ENCODE measurements at regions not wholly inside any gene's neighbourhood (a gene's known extent, or its start where the extent isn't known, plus 50 kb on each side); places are given as distances from the start of the nearest gene placed in this dataset.

- DNase-seq = no peak
- peaks cover 54% of the 10 kb centered on the region for H3K4me1 Mint-ChIP-seq
- H3K4me3 Mint-ChIP-seq = no peak overlapping the region
- H3K27me3 Mint-ChIP-seq = peaks cover 2% of the 10 kb centered on the region
- no peak for ATAC-seq
- H3K27ac Mint-ChIP-seq = no peak overlapping the region
- H3K36me3 Mint-ChIP-seq (ENCODE audit: low read depth) = no peaks in the 10 kb centered on the region
- peaks cover 4% of the 10 kb centered on the region for H3K9me3 Mint-ChIP-seq
Measured at GRCh38 chr3:189569473-189569872, 61.7 kb upstream of the TP63 start.

GRCh38 chr3:189570916-189571315 lies 60.3 kb upstream of the TP63 start:
- DNase-seq (no peak), ATAC-seq (no peak)
- Mint-ChIP-seq H3K4me3 (no peak overlapping the region), H3K36me3 (ENCODE audit: low read depth) (no peaks in the 10 kb centered on the region), H3K27me3 (no peaks in the 10 kb centered on the region), H3K27ac (no peak overlapping the region), H3K9me3 (peaks cover 15% of the 10 kb centered on the region), H3K4me1 (peaks cover 53% of the 10 kb centered on the region)

GRCh38 chr3:189572249-189572648 lies 58.9 kb upstream of the TP63 start:
- H3K9me3 Mint-ChIP-seq = peaks cover 26% of the 10 kb centered on the region
- H3K27me3 Mint-ChIP-seq = no peaks in the 10 kb centered on the region
- H3K36me3 Mint-ChIP-seq (ENCODE audit: low read depth) = no peaks in the 10 kb centered on the region
- H3K4me3 Mint-ChIP-seq = no peak overlapping the region
- ATAC-seq (peak; percentile 88), DNase-seq (no peak)
- H3K4me1 Mint-ChIP-seq = peaks cover 58% of the 10 kb centered on the region
- peak overlapping the region; percentile 19 for H3K27ac Mint-ChIP-seq

DNA sequence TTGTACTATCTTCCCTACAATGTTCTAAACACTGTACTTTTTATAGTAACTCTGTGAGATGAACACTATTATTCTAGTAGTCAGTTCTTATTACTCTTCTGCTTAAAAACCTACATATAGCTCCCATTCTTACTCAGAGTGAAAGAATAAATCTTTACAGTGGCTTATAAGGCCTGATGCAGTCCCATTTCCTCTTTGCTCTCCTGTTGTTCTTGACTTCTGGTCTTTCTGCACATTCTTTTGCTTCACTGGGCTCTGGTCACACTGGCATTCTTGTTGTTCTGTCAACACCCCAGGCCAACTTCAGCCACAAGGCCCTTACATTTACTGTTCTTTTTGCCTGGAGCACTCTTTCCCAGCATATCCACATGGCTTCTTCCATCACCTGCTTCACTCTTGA lies 58.2 kb upstream of the TP63 start:
- peaks cover 30% of the 10 kb centered on the region for H3K9me3 Mint-ChIP-seq
- H3K4me3 Mint-ChIP-seq = no peak overlapping the region
- no peak for ATAC-seq
- DNase-seq = no peak
- H3K36me3 Mint-ChIP-seq (ENCODE audit: low read depth) = peaks cover 3% of the 10 kb centered on the region
- peaks cover 57% of the 10 kb centered on the region for H3K4me1 Mint-ChIP-seq
- peak overlapping the region; percentile 16 for H3K27ac Mint-ChIP-seq
- no peaks in the 10 kb centered on the region for H3K27me3 Mint-ChIP-seq

DNA sequence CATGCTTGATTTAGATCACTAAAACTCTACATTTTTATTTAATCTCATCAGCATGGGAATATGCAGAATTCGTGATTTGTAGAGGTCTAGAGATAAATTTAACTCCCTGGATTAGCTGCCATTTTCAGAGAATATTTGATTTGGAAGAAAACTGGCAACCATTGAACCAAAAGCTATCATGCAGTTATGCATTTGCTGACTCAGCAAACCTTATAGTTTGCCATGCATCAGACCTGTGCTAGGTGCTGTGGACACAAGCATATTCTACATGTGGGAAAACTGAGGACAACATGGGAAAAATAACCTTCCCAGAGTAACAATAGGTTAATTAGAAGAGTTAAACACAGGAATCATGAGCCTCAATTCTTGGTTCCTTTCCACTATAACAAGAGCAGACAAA lies 54.7 kb upstream of the TP63 start:
- H3K4me3 Mint-ChIP-seq = no peak overlapping the region
- no peak for DNase-seq
- peaks cover 42% of the 10 kb centered on the region for H3K4me1 Mint-ChIP-seq
- H3K27me3 Mint-ChIP-seq = no peaks in the 10 kb centered on the region
- H3K27ac Mint-ChIP-seq = peak overlapping the region; percentile 82
- H3K9me3 Mint-ChIP-seq = peaks cover 31% of the 10 kb centered on the region
- ATAC-seq = no peak
- peaks cover 3% of the 10 kb centered on the region for H3K36me3 Mint-ChIP-seq (ENCODE audit: low read depth)

- ATAC-seq = peak; percentile 25
- H3K4me3 Mint-ChIP-seq = no peak overlapping the region
Measured at GRCh38 chr3:189577050-189577951, 53.9 kb upstream of the TP63 start.

GRCh38 chr3:189580190-189580589 lies 51.0 kb upstream of the TP63 start:
- H3K4me3 Mint-ChIP-seq = no peak overlapping the region
- peaks cover 24% of the 10 kb centered on the region for H3K4me1 Mint-ChIP-seq
- peaks cover 23% of the 10 kb centered on the region for H3K9me3 Mint-ChIP-seq
- no peak overlapping the region for H3K27ac Mint-ChIP-seq
- H3K27me3 Mint-ChIP-seq = peaks cover 2% of the 10 kb centered on the region
- DNase-seq (no peak), ATAC-seq (no peak)
- H3K36me3 Mint-ChIP-seq (ENCODE audit: low read depth) = peaks cover 3% of the 10 kb centered on the region

More at GRCh38 chr3:189577050-189577951, 53.9 kb upstream of the TP63 start:
- H3K9me3 Mint-ChIP-seq = peaks cover 31% of the 10 kb centered on the region
- H3K4me1 Mint-ChIP-seq = peaks cover 36% of the 10 kb centered on the region
- H3K27me3 Mint-ChIP-seq = no peaks in the 10 kb centered on the region
- peak overlapping the region; percentile 82 for H3K27ac Mint-ChIP-seq
- DNase-seq = no peak
- peaks cover 3% of the 10 kb centered on the region for H3K36me3 Mint-ChIP-seq (ENCODE audit: low read depth)
